Central memory CD8-positive, alpha-beta T cell (primary cell): ENCODE measurements at regions not wholly inside any gene's neighbourhood (a gene's known extent, or its start where the extent isn't known, plus 50 kb on each side); places are given as distances from the start of the nearest gene placed in this dataset.

Experiments
- ATAC-seq: fragments of 150-1000 bp; cut with Tn5 transposase; replicated peaks from 2 replicates; pipeline ENCODE4 v1.10.0; 2022; ENCODE audit warnings: mild to moderate bottlenecking, moderate FRiP score, moderate number of reproducible peaks; ENCODE audit not compliant: poor library complexity, severe bottlenecking; ENCODE audit errors: extremely low read depth
- DNase-seq, 2 donors: peaks; one replicate each; pipeline ENCODE4 v3.0.0; 2021; ENCODE audit warnings: low spot score in 2 of 2
- H3K27ac Mint-ChIP-seq: one replicate; pipeline ENCODE4 v1.8.0; 2022; ENCODE audit warnings: low read depth, mild to moderate bottlenecking, moderate library complexity, mixed read lengths
- H3K27me3 Mint-ChIP-seq: one replicate; pipeline ENCODE4 v1.8.0; 2022; ENCODE audit warnings: mixed read lengths
- H3K36me3 Mint-ChIP-seq: one replicate; pipeline ENCODE4 v1.8.0; 2022; ENCODE audit warnings: mild to moderate bottlenecking, moderate library complexity, mixed read lengths; ENCODE audit not compliant: insufficient read depth
- H3K4me1 Mint-ChIP-seq: one replicate; pipeline ENCODE4 v1.8.0; 2022; ENCODE audit warnings: mixed read lengths
- H3K4me3 Mint-ChIP-seq: one replicate; pipeline ENCODE4 v1.8.0; 2022; ENCODE audit warnings: mild to moderate bottlenecking, moderate library complexity, mixed read lengths
- H3K9me3 Mint-ChIP-seq: one replicate; pipeline ENCODE4 v1.8.0; 2022; ENCODE audit warnings: mixed read lengths

- Mint-ChIP-seq H3K27me3 (no peaks in the 10 kb centered on the region), H3K9me3 (no peaks in the 10 kb centered on the region), H3K27ac (no peak overlapping the region), H3K4me1 (no peaks in the 10 kb centered on the region), H3K4me3 (no peak overlapping the region), H3K36me3 (peaks cover 2% of the 10 kb centered on the region)
- no peak for DNase-seq
- no peak for ATAC-seq
Observed at GRCh38 chrX:39835776-39836175, 262.0 kb downstream of the BCOR start.

- Mint-ChIP-seq H3K27me3 (no peaks in the 10 kb centered on the region), H3K4me3 (no peak overlapping the region), H3K9me3 (no peaks in the 10 kb centered on the region), H3K36me3 (peaks cover 2% of the 10 kb centered on the region), H3K4me1 (no peaks in the 10 kb centered on the region), H3K27ac (no peak overlapping the region)
- DNase-seq (no peak), ATAC-seq (no peak)
Observed at GRCh38 chrX:39836802-39837420, 260.8 kb downstream of the BCOR start.

- no peaks in the 10 kb centered on the region for H3K27me3 Mint-ChIP-seq
- no peak overlapping the region for H3K4me3 Mint-ChIP-seq
- no peak overlapping the region for H3K27ac Mint-ChIP-seq
- no peak for ATAC-seq
- DNase-seq, result no peak
- no peaks in the 10 kb centered on the region for H3K9me3 Mint-ChIP-seq
- H3K36me3 Mint-ChIP-seq, result peaks cover 2% of the 10 kb centered on the region
- H3K4me1 Mint-ChIP-seq, result no peaks in the 10 kb centered on the region
Observed at GRCh38 chrX:39837688-39838087, 260.1 kb downstream of the BCOR start.

- Mint-ChIP-seq H3K27ac (no peak overlapping the region), H3K4me1 (no peaks in the 10 kb centered on the region), H3K4me3 (no peak overlapping the region), H3K36me3 (peaks cover 2% of the 10 kb centered on the region), H3K27me3 (no peaks in the 10 kb centered on the region), H3K9me3 (no peaks in the 10 kb centered on the region)
- ATAC-seq (no peak), DNase-seq (no peak)
Observed at GRCh38 chrX:39839371-39839770, 258.4 kb downstream of the BCOR start.

- DNase-seq, result no peak
- Mint-ChIP-seq H3K9me3 (no peaks in the 10 kb centered on the region), H3K4me3 (no peak overlapping the region), H3K4me1 (no peaks in the 10 kb centered on the region), H3K27ac (no peak overlapping the region), H3K36me3 (peaks cover 2% of the 10 kb centered on the region), H3K27me3 (no peaks in the 10 kb centered on the region)
- ATAC-seq, result no peak
Observed at GRCh38 chrX:39840133-39840532, 257.6 kb downstream of the BCOR start.

- H3K4me1 Mint-ChIP-seq, result no peaks in the 10 kb centered on the region
- no peak overlapping the region for H3K4me3 Mint-ChIP-seq
- peaks cover 2% of the 10 kb centered on the region for H3K36me3 Mint-ChIP-seq
Observed at GRCh38 chrX:39840581-39841093, 257.1 kb downstream of the BCOR start.

GRCh38 chrX:39841604-39842003, 256.2 kb downstream of the BCOR start:
- H3K27ac Mint-ChIP-seq, result no peak overlapping the region
- no peaks in the 10 kb centered on the region for H3K9me3 Mint-ChIP-seq
- no peak for ATAC-seq
- DNase-seq, result no peak
- peaks cover 2% of the 10 kb centered on the region for H3K36me3 Mint-ChIP-seq
- H3K4me1 Mint-ChIP-seq, result no peaks in the 10 kb centered on the region
- H3K27me3 Mint-ChIP-seq, result no peaks in the 10 kb centered on the region
- no peak overlapping the region for H3K4me3 Mint-ChIP-seq

More at GRCh38 chrX:39840581-39841093, 257.1 kb downstream of the BCOR start:
- DNase-seq, result no peak
- ATAC-seq, result no peak
- no peaks in the 10 kb centered on the region for H3K9me3 Mint-ChIP-seq
- no peaks in the 10 kb centered on the region for H3K27me3 Mint-ChIP-seq
- H3K27ac Mint-ChIP-seq, result no peak overlapping the region

GRCh38 chrX:39842281-39842973, 255.3 kb downstream of the BCOR start:
- H3K27ac Mint-ChIP-seq, result no peak overlapping the region
- no peaks in the 10 kb centered on the region for H3K4me1 Mint-ChIP-seq
- H3K36me3 Mint-ChIP-seq, result peaks cover under 1% of the 10 kb centered on the region
- no peaks in the 10 kb centered on the region for H3K9me3 Mint-ChIP-seq
- ATAC-seq (no peak), DNase-seq (no peak)
- H3K27me3 Mint-ChIP-seq, result no peaks in the 10 kb centered on the region
- H3K4me3 Mint-ChIP-seq, result no peak overlapping the region

- no peaks in the 10 kb centered on the region for H3K27me3 Mint-ChIP-seq
- no peaks in the 10 kb centered on the region for H3K9me3 Mint-ChIP-seq
- H3K4me1 Mint-ChIP-seq, result no peaks in the 10 kb centered on the region
- no peak for DNase-seq
- peaks cover 5% of the 10 kb centered on the region for H3K36me3 Mint-ChIP-seq
- no peak overlapping the region for H3K27ac Mint-ChIP-seq
- H3K4me3 Mint-ChIP-seq, result no peak overlapping the region
- no peak for ATAC-seq
Observed at GRCh38 chrX:39843318-39843717, 254.4 kb downstream of the BCOR start.

GRCh38 chrX:39845233-39845632, 252.5 kb downstream of the BCOR start:
- H3K4me3 Mint-ChIP-seq, result no peak overlapping the region
- ATAC-seq (no peak), DNase-seq (no peak)
- H3K27me3 Mint-ChIP-seq, result no peaks in the 10 kb centered on the region
- H3K27ac Mint-ChIP-seq, result no peak overlapping the region
- no peaks in the 10 kb centered on the region for H3K4me1 Mint-ChIP-seq
- H3K36me3 Mint-ChIP-seq, result peaks cover 5% of the 10 kb centered on the region
- H3K9me3 Mint-ChIP-seq, result no peaks in the 10 kb centered on the region

GRCh38 chrX:39846460-39846859, 251.3 kb downstream of the BCOR start:
- peaks cover 5% of the 10 kb centered on the region for H3K36me3 Mint-ChIP-seq
- H3K4me3 Mint-ChIP-seq, result no peak overlapping the region
- peaks cover 5% of the 10 kb centered on the region for H3K4me1 Mint-ChIP-seq
- H3K27ac Mint-ChIP-seq, result no peak overlapping the region
- no peaks in the 10 kb centered on the region for H3K27me3 Mint-ChIP-seq
- ATAC-seq, result no peak
- H3K9me3 Mint-ChIP-seq, result no peaks in the 10 kb centered on the region
- DNase-seq, result no peak

- no peak overlapping the region for H3K4me3 Mint-ChIP-seq
- no peak for DNase-seq
Observed at GRCh38 chrX:39848243-39848642, 249.5 kb downstream of the BCOR start.

GRCh38 chrX:39848900-39849299, 248.9 kb downstream of the BCOR start:
- DNase-seq (no peak), ATAC-seq (no peak)
- no peak overlapping the region for H3K4me3 Mint-ChIP-seq

More at GRCh38 chrX:39848243-39848642, 249.5 kb downstream of the BCOR start:
- no peak for ATAC-seq
- Mint-ChIP-seq H3K27ac (no peak overlapping the region), H3K9me3 (no peaks in the 10 kb centered on the region), H3K27me3 (no peaks in the 10 kb centered on the region), H3K4me1 (peaks cover 11% of the 10 kb centered on the region), H3K36me3 (peaks cover 5% of the 10 kb centered on the region)

More at GRCh38 chrX:39848900-39849299, 248.9 kb downstream of the BCOR start:
- H3K36me3 Mint-ChIP-seq, result peaks cover 5% of the 10 kb centered on the region
- H3K4me1 Mint-ChIP-seq, result peaks cover 16% of the 10 kb centered on the region
- H3K27me3 Mint-ChIP-seq, result no peaks in the 10 kb centered on the region
- no peaks in the 10 kb centered on the region for H3K9me3 Mint-ChIP-seq
- H3K27ac Mint-ChIP-seq, result no peak overlapping the region
